ENCODE measurements at regions not wholly inside any gene's neighbourhood (a gene's known extent, or its start where the extent isn't known, plus 50 kb on each side); places are given as distances from the start of the nearest gene placed in this dataset.
"Not testable (repeated sequence)": the region's sequence is repeated elsewhere in the genome, so short reads cannot be mapped to it uniquely, and the experiment has no call there.

- not testable (repeated sequence) for H3K36me3 ChIP-seq (ENCODE audit: control insufficient read depth in 3 of 3, insufficient read depth in 2 of 3, low read depth in 1 of 3, low read length in 3 of 3); H3K27ac ChIP-seq (ENCODE audit: low read depth in 1 of 3, low read length in 2 of 3); H3K9me3 ChIP-seq (ENCODE audit: control insufficient read depth in 2 of 2, insufficient read depth in 1 of 2, low read depth in 1 of 2, low read length in 1 of 2); H3K27me3 ChIP-seq (ENCODE audit: control insufficient read depth in 3 of 3, insufficient read depth in 3 of 3, low read length in 3 of 3); H3K4me1 ChIP-seq (ENCODE audit: control insufficient read depth in 3 of 3, insufficient read depth in 2 of 3, low read depth in 1 of 3, low read length in 2 of 3); FAIRE-seq; H3K4me3 ChIP-seq (ENCODE audit: low read depth in 1 of 3, low read length in 3 of 3); DNase-seq
- 96 to 97% (median 97%) methylated on average over 3 to 6 of the region's 6 CpGs for WGBS, 3 donors
Observed at GRCh38 chr15:84544586-84544985, 56.2 kb upstream of the ZSCAN2 start.

GRCh38 chr15:84547150-84547549 lies 53.7 kb upstream of the ZSCAN2 start:
- not testable (repeated sequence) for H3K27me3 ChIP-seq (ENCODE audit: control insufficient read depth in 3 of 3, insufficient read depth in 3 of 3, low read length in 3 of 3); DNase-seq; H3K4me1 ChIP-seq (ENCODE audit: control insufficient read depth in 3 of 3, insufficient read depth in 2 of 3, low read depth in 1 of 3, low read length in 2 of 3); H3K4me3 ChIP-seq (ENCODE audit: low read depth in 1 of 3, low read length in 3 of 3); H3K36me3 ChIP-seq (ENCODE audit: control insufficient read depth in 3 of 3, insufficient read depth in 2 of 3, low read depth in 1 of 3, low read length in 3 of 3); H3K9me3 ChIP-seq (ENCODE audit: control insufficient read depth in 2 of 2, insufficient read depth in 1 of 2, low read depth in 1 of 2, low read length in 1 of 2); H3K27ac ChIP-seq (ENCODE audit: low read depth in 1 of 3, low read length in 2 of 3); FAIRE-seq
- WGBS, 3 donors, result 78 to 83% (median 81%) methylated on average over 2 of the region's 2 CpGs

GRCh38 chr15:84550503-84550902 lies 50.3 kb upstream of the ZSCAN2 start:
- not testable (repeated sequence) for DNase-seq; H3K4me3 ChIP-seq (ENCODE audit: low read depth in 1 of 3, low read length in 3 of 3); H3K27me3 ChIP-seq (ENCODE audit: control insufficient read depth in 3 of 3, insufficient read depth in 3 of 3, low read length in 3 of 3); H3K27ac ChIP-seq (ENCODE audit: low read depth in 1 of 3, low read length in 2 of 3); H3K36me3 ChIP-seq (ENCODE audit: control insufficient read depth in 3 of 3, insufficient read depth in 2 of 3, low read depth in 1 of 3, low read length in 3 of 3); H3K9me3 ChIP-seq (ENCODE audit: control insufficient read depth in 2 of 2, insufficient read depth in 1 of 2, low read depth in 1 of 2, low read length in 1 of 2); FAIRE-seq; H3K4me1 ChIP-seq (ENCODE audit: control insufficient read depth in 3 of 3, insufficient read depth in 2 of 3, low read depth in 1 of 3, low read length in 2 of 3)
- WGBS, 3 donors, result 87 to 95% (median 92%) methylated on average over 5 of the region's 5 CpGs

Data from small intestine (tissue), 7 donors.